H1 (cell line): ENCODE measurements at regions not wholly inside any gene's neighbourhood (a gene's known extent, or its start where the extent isn't known, plus 50 kb on each side); places are given as distances from the start of the nearest gene placed in this dataset.

Source experiments
- CTCF ChIA-PET: fragments of 300-600 bp; sonication (Branson Sonifier 250); formaldehyde crosslinking; loops from one replicate; lab custom pipeline; 2021; ENCODE audit not compliant: partially characterized antibody; lab: Charles Lee
- POLR2A ChIA-PET: fragments of 300-600 bp; sonication (Branson Sonifier 250); formaldehyde crosslinking; loops from one replicate; lab custom pipeline; 2021; ENCODE audit warnings: inconsistent platforms; ENCODE audit not compliant: partially characterized antibody; lab: Charles Lee
- DNase-seq, 2 experiments: peaks; one replicate each; pipeline versions ENCODE4 v3.0.0 to v3.0.0-alpha.2; 2010 to 2022; ENCODE audit warnings: low spot score in 2 of 2, low read depth in 1 of 2, mixed read lengths in 1 of 2
- FAIRE-seq: peaks from 2 replicates; lab custom pipeline; 2011; peaks lifted over from hg19 to GRCh38; lab: Jason Lieb, UNC
- H2AFZ ChIP-seq: 2 replicates; pipeline ENCODE4 v1.8.1; 2012; ENCODE audit warnings: low read length, inconsistent platforms
- H2AK5ac ChIP-seq: 2 replicates; pipeline ENCODE4 v1.6.1; 2013; ENCODE audit warnings: low read depth, low read length
- H2BK120ac ChIP-seq: replicated peaks from 2 replicates; pipeline ENCODE3; 2013; ENCODE audit warnings: low read depth, low read length, inconsistent platforms
- H2BK12ac ChIP-seq: 2 replicates; pipeline ENCODE4 v1.6.1; 2013; ENCODE audit warnings: low read depth, low read length
- H2BK15ac ChIP-seq: 2 replicates; pipeline ENCODE4 v1.6.1; 2013; ENCODE audit warnings: low read length
- H2BK20ac ChIP-seq: 2 replicates; pipeline ENCODE4 v1.6.1; 2013; ENCODE audit warnings: low read length
- H2BK5ac ChIP-seq: 2 replicates; pipeline ENCODE4 v1.6.1; 2013; ENCODE audit warnings: low read depth, low read length
- H3K14ac ChIP-seq: 2 replicates; pipeline ENCODE4 v1.6.1; 2013; ENCODE audit warnings: inconsistent platforms; ENCODE audit not compliant: insufficient read length
- H3K18ac ChIP-seq: 2 replicates; pipeline ENCODE4 v1.6.1; 2013; ENCODE audit warnings: low read length; ENCODE audit errors: extremely low read depth
- H3K23ac ChIP-seq: 2 replicates; pipeline ENCODE4 v1.6.1; 2013; ENCODE audit warnings: inconsistent platforms; ENCODE audit not compliant: insufficient read length
- H3K23me2 ChIP-seq: 2 replicates; pipeline ENCODE4 v1.6.1; 2013; ENCODE audit warnings: low read depth, low read length
- H3K27ac ChIP-seq: 2 replicates; pipeline ENCODE4 v1.6.1; 2011; ENCODE audit warnings: low read depth, low read length, inconsistent platforms
- H3K27me3 ChIP-seq, 4 experiments: replicated peaks in 1 of 4; 1 replicate in 1 of 4; 2 replicates in 3 of 4; pipeline versions ENCODE4 v1.6.1 to v1.8.1; 2011 to 2013; ENCODE audit warnings: low read length in 3 of 4, mild to moderate bottlenecking in 3 of 4, inconsistent platforms in 2 of 4, mixed read lengths in 2 of 4, moderate library complexity in 1 of 4; ENCODE audit not compliant: control insufficient read depth in 3 of 4, insufficient read depth in 3 of 4; ENCODE audit errors: extremely low read depth in 1 of 4
- H3K36me3 ChIP-seq, 4 experiments: 2 replicates each; pipeline versions ENCODE4 v1.6.1 to v1.8.1; 2011 to 2013; ENCODE audit warnings: mild to moderate bottlenecking in 4 of 4, low read length in 3 of 4, moderate library complexity in 2 of 4, control low read depth in 1 of 4, inconsistent platforms in 1 of 4; ENCODE audit not compliant: insufficient read depth in 4 of 4, control insufficient read depth in 2 of 4
- H3K4ac ChIP-seq: replicated peaks from 2 replicates; pipeline ENCODE3; 2013; ENCODE audit warnings: low read length, low read depth, mixed read lengths, inconsistent platforms; ENCODE audit not compliant: insufficient read length
- H3K4me1 ChIP-seq, 4 experiments: replicated peaks in 1 of 4; 1 replicate in 1 of 4; 2 replicates in 3 of 4; pipeline versions ENCODE4 v1.6.1 to v1.8.1; 2011 to 2013; ENCODE audit warnings: low read length in 3 of 4, inconsistent platforms in 2 of 4, mixed read lengths in 1 of 4; ENCODE audit not compliant: insufficient read depth in 4 of 4, control insufficient read depth in 3 of 4
- H3K4me2 ChIP-seq, 2 experiments: 2 replicates each; pipeline versions ENCODE4 v1.6.1 to v1.8.1; 2011 to 2013; ENCODE audit warnings: low read depth in 2 of 2, low read length in 2 of 2, control low read depth in 1 of 2, inconsistent platforms in 1 of 2, mild to moderate bottlenecking in 1 of 2; ENCODE audit not compliant: insufficient read depth in 1 of 2
- H3K4me3 ChIP-seq, 4 experiments: fragments of 200-600, 300-600 bp in 1 of 4; sonication (generic), shearing (Covaris generic), sonication (Bioruptor Twin) in 1 of 4; 2 replicates each; pipeline versions ENCODE4 v1.5.1 to v1.8.1; 2011 to 2016; ENCODE audit warnings: low read length in 4 of 4, low read depth in 3 of 4, control low read depth in 2 of 4, inconsistent platforms in 2 of 4, mild to moderate bottlenecking in 2 of 4, mixed read lengths in 1 of 4, moderate library complexity in 1 of 4; ENCODE audit not compliant: insufficient read depth in 2 of 4; ENCODE audit errors: extremely low read depth in 1 of 4
- H3K56ac ChIP-seq: replicated peaks from 2 replicates; pipeline ENCODE3; 2013; ENCODE audit warnings: low read depth, mild to moderate bottlenecking, mixed read lengths, low read length, inconsistent platforms; ENCODE audit not compliant: insufficient read length
- H3K79me1 ChIP-seq: 2 replicates; pipeline ENCODE4 v1.6.1; 2013; ENCODE audit warnings: low read depth, low read length, control low read depth
- H3K79me2 ChIP-seq, 2 experiments: 2 replicates each; pipeline versions ENCODE4 v1.6.1 to v1.8.1; 2012 to 2013; ENCODE audit warnings: low read length in 2 of 2, mild to moderate bottlenecking in 2 of 2, inconsistent platforms in 1 of 2; ENCODE audit not compliant: insufficient read depth in 2 of 2, control insufficient read depth in 1 of 2
- H3K9ac ChIP-seq, 4 experiments: replicated peaks in 1 of 4; 1 replicate in 1 of 4; 2 replicates in 3 of 4; pipeline versions ENCODE4 v1.6.1 to v1.8.1; 2011 to 2013; ENCODE audit warnings: low read depth in 3 of 4, low read length in 3 of 4, control low read depth in 2 of 4, mild to moderate bottlenecking in 2 of 4, moderate library complexity in 2 of 4, inconsistent platforms in 1 of 4; ENCODE audit errors: extremely low read depth in 1 of 4
- H3K9me3 ChIP-seq, 2 experiments: 2 replicates each; pipeline versions ENCODE4 v1.6.1 to v1.8.1; 2012 to 2013; ENCODE audit warnings: mild to moderate bottlenecking in 2 of 2, moderate library complexity in 2 of 2, control low read depth in 1 of 2, inconsistent platforms in 1 of 2, low read depth in 1 of 2, low read length in 1 of 2, mixed read lengths in 1 of 2; ENCODE audit not compliant: insufficient read depth in 2 of 2
- H4K20me1 ChIP-seq, 2 experiments: replicated peaks in 1 of 2; 2 replicates each; pipeline versions ENCODE3 to v1.8.1; 2011 to 2013; ENCODE audit warnings: inconsistent platforms in 2 of 2, low read length in 2 of 2, mild to moderate bottlenecking in 1 of 2; ENCODE audit not compliant: insufficient read depth in 2 of 2, control insufficient read depth in 1 of 2
- H4K5ac ChIP-seq: 2 replicates; pipeline ENCODE4 v1.6.1; 2013; ENCODE audit warnings: low read length, low read depth, mixed read lengths, inconsistent platforms; ENCODE audit not compliant: insufficient read length
- H4K8ac ChIP-seq: 2 replicates; pipeline ENCODE4 v1.8.0; 2013; ENCODE audit warnings: mild to moderate bottlenecking, moderate library complexity, low read length, inconsistent platforms; ENCODE audit not compliant: insufficient read depth; ENCODE audit errors: extremely low read depth
- H4K91ac ChIP-seq: replicated peaks from 2 replicates; pipeline ENCODE3; 2013; ENCODE audit warnings: low read length, mixed read lengths, inconsistent platforms; ENCODE audit not compliant: insufficient read length
- CREB1 ChIP-seq: IDR thresholded peaks from 2 replicates; pipeline ENCODE4 v1.6.1; 2012; ENCODE audit warnings: inconsistent platforms
- JUND ChIP-seq: IDR thresholded peaks from 2 replicates; pipeline ENCODE4 v1.6.1; 2011; ENCODE audit warnings: mild to moderate bottlenecking, improper control_type of control experiment, low read length
- RAD21 ChIP-seq, 2 experiments: IDR thresholded peaks in 1 of 2; conservative IDR thresholded peaks in 1 of 2; 2 replicates each; pipeline ENCODE4 v1.6.1; 2011; ENCODE audit warnings: low read depth in 2 of 2, low read length in 2 of 2, improper control_type of control experiment in 1 of 2, inconsistent platforms in 1 of 2, mild to moderate bottlenecking in 1 of 2, moderate library complexity in 1 of 2
- WGBS, 2 experiments: shearing (Covaris generic) in 1 of 2; methylation state at CpG; one replicate each; pipeline versions ENCODE4 v1.1.6 to v1.1.7; 2013 to 2015; ENCODE audit warnings: low lambda C conversion rate in 2 of 2, mixed read lengths in 2 of 2, inconsistent platforms in 1 of 2, low coverage in 1 of 2, missing lambda C conversion rate in 1 of 2; ENCODE audit not compliant: insufficient replicate concordance in 2 of 2, insufficient coverage in 1 of 2, insufficient read length in 1 of 2; ENCODE audit errors: extremely low coverage in 1 of 2, missing lambda C conversion rate in 1 of 2; 5-methylcytosine and 5-hydroxymethylcytosine counted together

DNA sequence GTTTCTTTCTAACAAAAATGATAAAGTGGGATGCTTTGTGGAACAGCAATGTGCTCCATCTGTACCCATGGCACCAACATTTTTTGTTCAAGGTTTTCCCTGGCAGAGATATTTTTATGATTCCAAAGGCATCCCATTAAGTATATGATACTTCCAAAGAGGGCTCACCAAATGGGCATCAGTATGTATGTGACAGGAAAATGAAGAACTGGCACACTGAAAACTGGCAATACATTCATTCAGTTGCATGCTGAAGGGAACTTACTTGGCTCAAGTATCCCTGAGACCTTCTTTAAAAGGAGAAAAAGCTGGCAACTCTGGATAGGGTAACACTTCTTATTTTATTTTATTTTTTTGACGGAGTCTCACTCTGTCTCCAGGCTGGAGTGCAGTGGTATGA lies 249.8 kb downstream of the IL20RB start:
- H3K23ac ChIP-seq = no peak overlapping the region
- H2BK20ac ChIP-seq = no peak overlapping the region
- H3K4me2 ChIP-seq = no peak overlapping the region
- H3K4me1 ChIP-seq = peaks cover 0 to 2% (median 0%) of the 10 kb centered on the region in 4 experiments; a peak in 1 of 7 replicates
- H3K79me2 ChIP-seq = no peaks in the 10 kb centered on the region
- H3K56ac ChIP-seq = no peak overlapping the region
- H3K36me3 ChIP-seq = no peaks in the 10 kb centered on the region
- no peak overlapping the region for H3K27ac ChIP-seq
- no peak for DNase-seq
- H4K91ac ChIP-seq = no peak overlapping the region
- no peak overlapping the region for H2BK15ac ChIP-seq
- H3K9me3 ChIP-seq = no peaks in the 10 kb centered on the region
- H3K18ac ChIP-seq = no peak overlapping the region
- H3K4me3 ChIP-seq = no peak overlapping the region
- H2AFZ ChIP-seq = no peak overlapping the region
- H4K8ac ChIP-seq = no peak overlapping the region
- H2BK12ac ChIP-seq = no peak overlapping the region
- H4K20me1 ChIP-seq = no peaks in the 10 kb centered on the region
- H2BK5ac ChIP-seq = no peak overlapping the region
- CTCF ChIA-PET = no interaction called here
- no peak overlapping the region for H2AK5ac ChIP-seq
- no peaks in the 10 kb centered on the region for H3K79me1 ChIP-seq
- FAIRE-seq = no peak
- TF ChIP-seq JUND (no peak), RAD21 (IDR thresholded peaks at IDR 0.05 in 1 of 2, conservative IDR thresholded peaks at IDR 0.05 in 1 of 2; ENCODE audit: low read depth in 2 of 2, low read length in 2 of 2) (no peak), CREB1 (no peak)
- POLR2A ChIA-PET = no interaction called here
- no peak overlapping the region for H3K9ac ChIP-seq
- H3K23me2 ChIP-seq = no peaks in the 10 kb centered on the region
- H3K4ac ChIP-seq = no peak overlapping the region
- H3K14ac ChIP-seq = no peak overlapping the region
- no peak overlapping the region for H2BK120ac ChIP-seq
- H3K27me3 ChIP-seq = no peaks in the 10 kb centered on the region
- 93% methylated on average over 1 of the region's 1 CpG; no CpG with 5 or more reads in 1 of the 2 experiments for WGBS, 2 experiments
- H4K5ac ChIP-seq = no peak overlapping the region
